NCI-H1436 treated with DMSO at 0.1 percent for 48 hours (cell line): ENCODE measurements at regions not wholly inside any gene's neighbourhood (a gene's known extent, or its start where the extent isn't known, plus 50 kb on each side); places are given as distances from the start of the nearest gene placed in this dataset.

Experiments used
- DNase-seq: peaks from one replicate; lab custom pipeline; 2025; lab: John Stamatoyannopoulos, UW

- DNase-seq, result no peak
Observed at GRCh38 chr5:20434786-20435185, 446.8 kb upstream of the CDH18 start.

GRCh38 chr5:20420991-20421595 is 433.1 kb upstream of the CDH18 start:
- no peak for DNase-seq
